GM18511 (cell line): ENCODE measurements at regions not wholly inside any gene's neighbourhood (a gene's known extent, or its start where the extent isn't known, plus 50 kb on each side); places are given as distances from the start of the nearest gene placed in this dataset.

Experiments
- ATAC-seq: cut with Tn5 transposase; IDR thresholded peaks from one replicate; pipeline ENCODE4 v1.9.1; 2021; ENCODE audit warnings: mild to moderate bottlenecking, moderate library complexity; ENCODE audit not compliant: unreplicated experiment

- ATAC-seq, result no peak
Measured at GRCh38 chr3:5270666-5271371, 83.3 kb downstream of the EDEM1 start.

GRCh38 chr3:5271372-5271683 is 83.8 kb downstream of the EDEM1 start:
- no peak for ATAC-seq

GRCh38 chr3:5272387-5272786 is 84.9 kb downstream of the EDEM1 start:
- no peak for ATAC-seq

GRCh38 chr3:5274091-5274490 is 86.6 kb downstream of the EDEM1 start:
- ATAC-seq, result no peak

- no peak for ATAC-seq
Measured at GRCh38 chr3:5275529-5275928, 88.0 kb downstream of the EDEM1 start.

- ATAC-seq, result no peak
Measured at GRCh38 chr3:5276934-5277333, 89.4 kb downstream of the EDEM1 start.

- ATAC-seq, result no peak
Measured at GRCh38 chr3:5277612-5278236, 90.2 kb downstream of the EDEM1 start.

GRCh38 chr3:5278666-5279065 is 91.2 kb downstream of the EDEM1 start:
- ATAC-seq, result no peak

- no peak for ATAC-seq
Measured at GRCh38 chr3:5282703-5283102, 95.2 kb downstream of the EDEM1 start.

GRCh38 chr3:5285439-5285838 is 97.9 kb downstream of the EDEM1 start:
- ATAC-seq, result no peak

- ATAC-seq, result no peak
Measured at GRCh38 chr3:5290915-5291314, 103.4 kb downstream of the EDEM1 start.

GRCh38 chr3:5292512-5292911 is 105.0 kb downstream of the EDEM1 start:
- ATAC-seq, result no peak

- ATAC-seq, result no peak
Measured at GRCh38 chr3:5293207-5293606, 105.7 kb downstream of the EDEM1 start.

GRCh38 chr3:5294356-5294755 is 106.8 kb downstream of the EDEM1 start:
- no peak for ATAC-seq

GRCh38 chr3:5295191-5295690 is 107.7 kb downstream of the EDEM1 start:
- no peak for ATAC-seq

GRCh38 chr3:5296362-5296761 is 108.9 kb downstream of the EDEM1 start:
- ATAC-seq, result no peak

- ATAC-seq, result peak; percentile 24
Measured at GRCh38 chr3:5297895-5298294, 110.4 kb downstream of the EDEM1 start.

GRCh38 chr3:5298453-5298852 is 110.9 kb downstream of the EDEM1 start:
- ATAC-seq, result peak; percentile 100

- ATAC-seq, result no peak
Measured at GRCh38 chr3:5299161-5299560, 111.7 kb downstream of the EDEM1 start.

- no peak for ATAC-seq
Measured at GRCh38 chr3:5300638-5301037, 113.1 kb downstream of the EDEM1 start.

GRCh38 chr3:5301651-5302297 is 114.3 kb downstream of the EDEM1 start:
- ATAC-seq, result no peak

- no peak for ATAC-seq
Measured at GRCh38 chr3:5302661-5303060, 115.2 kb downstream of the EDEM1 start.
